Activated T-helper 1 cell treated with anti-CD3 and anti-CD28 coated beads, Interleukin-12 subunit alpha, Interleukin-12 subunit beta, Interleukin-2, Interleukin-4 antibody, amounts not matched to agents 30 ng/mL and 10 ng/mL and 1 ng/mL, durations not matched to agents 14 hours and 24 hours and 36 hours (primary cell): ENCODE measurements at regions not wholly inside any gene's neighbourhood (a gene's known extent, or its start where the extent isn't known, plus 50 kb on each side); places are given as distances from the start of the nearest gene placed in this dataset.
"Not testable (repeated sequence)": the region's sequence is repeated elsewhere in the genome, so short reads cannot be mapped to it uniquely, and the experiment has no call there.

Source experiments
- DNase-seq: peaks from one replicate; pipeline ENCODE4 v3.0.0; 2021; ENCODE audit warnings: low spot score
- H3K27ac Mint-ChIP-seq: one replicate; pipeline ENCODE4 v1.8.0; 2021; ENCODE audit warnings: mild to moderate bottlenecking, mixed read lengths
- H3K27me3 Mint-ChIP-seq: one replicate; pipeline ENCODE4 v1.8.0; 2022; ENCODE audit warnings: mild to moderate bottlenecking, moderate library complexity, mixed read lengths; ENCODE audit not compliant: insufficient read depth
- H3K36me3 Mint-ChIP-seq: one replicate; pipeline ENCODE4 v1.8.0; 2021; ENCODE audit warnings: low read depth, mixed read lengths
- H3K4me1 Mint-ChIP-seq: one replicate; pipeline ENCODE4 v1.8.0; 2021; ENCODE audit warnings: low read depth, mixed read lengths
- H3K4me3 Mint-ChIP-seq: one replicate; pipeline ENCODE4 v1.8.0; 2021; ENCODE audit warnings: mild to moderate bottlenecking, moderate library complexity, mixed read lengths
- H3K9me3 Mint-ChIP-seq: one replicate; pipeline ENCODE4 v1.8.0; 2021; ENCODE audit warnings: mixed read lengths
- intact Hi-C: fragments of 100-400 bp; cut with micrococcal nuclease; formaldehyde crosslinking; loops from one replicate; pipeline ENCODE4 v1.15.1; 2024

DNA sequence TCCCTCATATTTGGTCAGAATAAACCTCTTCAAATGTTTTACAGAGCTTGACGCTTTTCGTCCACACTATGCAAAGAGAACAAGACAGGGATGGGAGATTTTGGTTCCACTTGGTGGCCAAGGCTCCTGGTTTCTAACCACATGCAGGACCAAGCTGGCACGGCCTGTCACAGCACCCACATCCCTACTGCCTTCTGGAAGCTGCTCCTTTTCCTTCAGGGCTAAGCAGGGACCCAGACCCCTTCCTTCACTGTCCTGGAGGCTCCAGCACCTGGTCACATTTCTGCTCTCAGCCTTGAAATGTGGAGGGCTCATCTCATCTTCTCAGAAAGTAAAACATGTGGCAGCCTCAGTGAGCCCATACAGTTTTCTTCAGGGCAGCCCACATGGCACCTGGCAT lies 50.4 kb upstream of the ARHGEF7 start:
- intact Hi-C loops: loop anchor here (5.0 to 10.0 kb wide), 2 partner anchors 48 to 1380 kb away; no protein-coding TSS in a partner anchor
- H3K27me3 Mint-ChIP-seq: peaks cover 52% of the 10 kb centered on the region

DNA sequence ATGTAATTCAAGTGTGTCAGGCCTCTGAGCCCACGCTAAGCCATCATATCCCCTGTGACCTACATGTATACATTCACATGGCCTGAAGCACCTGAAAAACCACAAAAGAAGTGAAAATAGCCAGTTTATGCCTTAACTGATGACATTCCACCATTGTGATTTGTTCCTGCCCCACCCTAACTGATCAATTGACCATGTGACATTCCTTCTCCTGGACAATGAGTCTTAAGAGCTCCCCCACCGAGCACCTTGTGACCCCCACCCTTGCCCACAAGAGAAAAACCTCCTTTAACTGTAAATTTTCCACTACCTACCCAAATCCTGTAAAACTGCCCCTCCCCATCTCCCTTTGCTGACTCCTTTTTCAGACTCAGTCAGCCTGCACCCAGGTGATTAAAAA lies 52.1 kb upstream of the ARHGEF7 start:
- peaks cover 5% of the 10 kb centered on the region for H3K4me1 Mint-ChIP-seq
- no peaks in the 10 kb centered on the region for H3K9me3 Mint-ChIP-seq
- no peak overlapping the region for H3K4me3 Mint-ChIP-seq
- H3K36me3 Mint-ChIP-seq: peaks cover 2% of the 10 kb centered on the region
- intact Hi-C loops: loop anchor here (10.0 kb wide), 1 partner anchor 1382 kb away; no protein-coding TSS in a partner anchor
- DNase-seq: no peak
- no peak overlapping the region for H3K27ac Mint-ChIP-seq
- H3K27me3 Mint-ChIP-seq: peaks cover 47% of the 10 kb centered on the region

More for the DNA sequence above, 50.4 kb upstream of the ARHGEF7 start:
- Mint-ChIP-seq H3K27ac (no peak overlapping the region), H3K36me3 (peaks cover 2% of the 10 kb centered on the region), H3K9me3 (no peaks in the 10 kb centered on the region), H3K4me1 (peaks cover 6% of the 10 kb centered on the region), H3K4me3 (no peak overlapping the region)
- no peak for DNase-seq

DNA sequence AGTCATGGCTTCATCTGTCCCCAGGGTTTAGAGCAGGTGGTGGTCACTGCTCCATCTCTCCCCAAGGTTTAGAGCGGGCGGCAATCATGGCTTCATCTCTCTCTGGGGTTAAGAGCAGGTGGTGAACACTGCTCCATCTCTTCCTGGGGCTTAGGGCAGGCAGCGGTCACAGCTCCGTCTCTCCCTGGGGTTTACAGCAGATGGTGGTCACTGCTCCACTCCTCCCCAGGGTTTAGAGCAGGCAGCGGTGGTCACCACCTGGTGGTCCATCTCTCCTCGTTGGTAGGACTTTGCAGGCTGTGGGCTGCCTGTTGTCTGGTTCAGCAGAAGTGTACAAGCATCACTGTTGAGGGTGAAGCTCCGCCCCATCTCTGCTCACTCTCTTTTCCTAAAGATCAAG lies 52.8 kb upstream of the ARHGEF7 start:
- no peak overlapping the region for H3K27ac Mint-ChIP-seq
- H3K36me3 Mint-ChIP-seq: peaks cover 2% of the 10 kb centered on the region
- no peaks in the 10 kb centered on the region for H3K9me3 Mint-ChIP-seq
- no peak for DNase-seq
- intact Hi-C loops: loop anchor here (10.0 kb wide), 1 partner anchor 1382 kb away; no protein-coding TSS in a partner anchor
- peaks cover 49% of the 10 kb centered on the region for H3K27me3 Mint-ChIP-seq
- H3K4me1 Mint-ChIP-seq: no peaks in the 10 kb centered on the region
- no peak overlapping the region for H3K4me3 Mint-ChIP-seq

DNA sequence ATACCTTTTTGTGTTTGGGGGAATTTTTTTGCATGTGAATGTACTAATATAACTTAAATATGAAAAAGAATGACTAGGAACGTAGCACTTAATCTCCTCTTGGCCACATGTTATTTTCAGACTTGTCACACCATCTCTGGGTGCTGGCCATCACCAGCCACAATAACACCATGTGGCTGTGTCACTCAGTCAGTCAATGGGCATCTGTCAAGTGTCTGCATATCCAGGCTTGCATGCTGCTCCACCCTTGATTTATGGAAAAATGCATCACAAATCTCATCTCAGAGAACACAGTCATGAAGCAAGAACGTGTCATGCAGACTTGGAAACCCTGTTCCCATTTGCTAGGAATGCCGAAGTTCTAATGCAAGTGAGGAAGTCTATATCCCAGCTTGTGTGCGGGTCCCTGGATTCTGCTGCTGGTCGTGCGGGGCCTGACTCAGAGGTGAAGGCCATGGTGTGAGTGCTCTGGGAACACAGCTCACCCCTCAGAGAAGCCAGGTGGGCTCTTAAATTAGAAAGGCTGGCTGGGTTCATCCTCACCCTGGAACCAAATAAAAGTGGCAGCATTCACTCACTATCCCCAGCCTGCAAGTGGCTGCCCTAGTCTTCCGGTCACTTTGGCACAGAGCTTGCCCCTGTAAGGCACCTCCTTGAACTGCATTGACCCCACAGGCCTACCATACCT lies 53.6 kb upstream of the ARHGEF7 start:
- no peaks in the 10 kb centered on the region for H3K4me1 Mint-ChIP-seq
- intact Hi-C loops: loop anchor here (10.0 kb wide), 1 partner anchor 1383 kb away; no protein-coding TSS in a partner anchor
- peaks cover 2% of the 10 kb centered on the region for H3K36me3 Mint-ChIP-seq
- H3K27me3 Mint-ChIP-seq: peaks cover 51% of the 10 kb centered on the region
- H3K27ac Mint-ChIP-seq: no peak overlapping the region
- H3K9me3 Mint-ChIP-seq: no peaks in the 10 kb centered on the region
- no peak overlapping the region for H3K4me3 Mint-ChIP-seq
- DNase-seq: no peak

DNA sequence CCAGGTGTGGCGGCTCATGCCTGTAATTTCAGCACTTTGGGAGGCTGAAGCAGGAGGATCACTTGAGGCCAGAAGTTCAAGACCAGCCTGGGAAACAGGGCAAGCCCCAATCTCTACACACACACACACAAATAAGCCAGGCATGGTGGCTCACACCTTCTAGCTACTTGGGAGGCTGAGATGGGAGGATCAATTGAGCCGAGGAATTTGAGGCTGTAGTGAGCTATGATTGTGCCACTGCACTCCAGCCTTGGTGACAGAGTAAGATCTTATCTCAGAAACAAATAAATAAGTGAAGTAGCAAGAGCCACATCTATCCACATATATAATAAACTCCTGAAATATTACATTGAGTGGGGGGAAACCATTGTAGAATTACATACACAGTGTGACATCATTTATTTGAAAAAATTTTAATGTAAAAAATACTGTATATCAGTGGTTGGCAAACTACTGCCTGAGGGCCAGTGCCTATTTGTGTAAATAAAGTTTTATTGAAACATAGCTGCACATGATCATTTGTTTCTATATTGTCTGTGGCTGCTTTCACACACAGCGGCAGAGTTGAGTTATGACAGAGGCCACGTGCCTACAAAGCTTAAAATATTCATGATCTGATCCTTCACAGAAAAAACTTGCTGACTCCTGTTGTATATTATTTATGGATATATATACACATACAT lies 54.7 kb upstream of the ARHGEF7 start:
- H3K4me1 Mint-ChIP-seq: no peaks in the 10 kb centered on the region
- no peak overlapping the region for H3K4me3 Mint-ChIP-seq
- intact Hi-C loops: loop anchor here (10.0 kb wide), 1 partner anchor 1384 kb away; no protein-coding TSS in a partner anchor
- H3K36me3 Mint-ChIP-seq: no peaks in the 10 kb centered on the region
- no peaks in the 10 kb centered on the region for H3K9me3 Mint-ChIP-seq
- peaks cover 54% of the 10 kb centered on the region for H3K27me3 Mint-ChIP-seq
- DNase-seq: no peak
- no peak overlapping the region for H3K27ac Mint-ChIP-seq

DNA sequence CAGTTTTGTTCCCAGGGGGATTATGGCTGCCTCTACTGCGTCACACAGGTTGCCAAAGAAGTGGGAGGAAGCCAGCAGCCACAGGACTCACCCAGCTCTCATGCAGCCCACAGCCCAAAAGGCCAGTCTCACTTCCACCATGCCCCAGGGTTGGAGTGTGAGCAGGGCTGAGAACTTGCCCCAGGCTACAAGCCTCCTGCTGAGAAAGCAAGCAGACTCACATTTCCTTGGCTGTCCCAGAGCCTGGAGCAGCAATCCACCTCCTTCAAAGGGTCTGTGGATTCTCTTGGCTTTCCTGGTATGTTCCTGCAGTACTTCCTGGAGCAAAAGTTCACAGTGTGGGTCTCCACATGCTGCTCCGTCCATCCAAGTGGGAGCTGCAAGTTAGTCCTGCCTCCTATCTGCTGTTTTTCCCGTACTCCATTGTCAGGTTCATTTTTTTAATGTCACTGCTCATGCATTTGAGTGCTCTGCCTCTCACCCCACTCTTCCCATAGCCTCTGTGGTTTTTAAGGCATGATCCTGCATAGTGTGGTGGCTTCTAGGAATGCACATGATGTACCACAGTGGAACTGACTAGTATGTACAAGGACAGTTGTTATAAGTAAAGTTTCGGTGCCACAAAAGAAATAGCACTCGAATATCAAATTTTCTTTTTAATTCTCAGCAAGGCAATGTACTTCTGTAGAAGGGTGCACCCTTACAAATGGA lies 56.2 kb upstream of the ARHGEF7 start:
- H3K36me3 Mint-ChIP-seq: no peaks in the 10 kb centered on the region
- H3K27me3 Mint-ChIP-seq: peaks cover 52% of the 10 kb centered on the region
- no peak for DNase-seq
- intact Hi-C loops: no loop called here
- no peaks in the 10 kb centered on the region for H3K9me3 Mint-ChIP-seq
- H3K4me3 Mint-ChIP-seq: no peak overlapping the region
- no peaks in the 10 kb centered on the region for H3K4me1 Mint-ChIP-seq
- no peak overlapping the region for H3K27ac Mint-ChIP-seq

DNA sequence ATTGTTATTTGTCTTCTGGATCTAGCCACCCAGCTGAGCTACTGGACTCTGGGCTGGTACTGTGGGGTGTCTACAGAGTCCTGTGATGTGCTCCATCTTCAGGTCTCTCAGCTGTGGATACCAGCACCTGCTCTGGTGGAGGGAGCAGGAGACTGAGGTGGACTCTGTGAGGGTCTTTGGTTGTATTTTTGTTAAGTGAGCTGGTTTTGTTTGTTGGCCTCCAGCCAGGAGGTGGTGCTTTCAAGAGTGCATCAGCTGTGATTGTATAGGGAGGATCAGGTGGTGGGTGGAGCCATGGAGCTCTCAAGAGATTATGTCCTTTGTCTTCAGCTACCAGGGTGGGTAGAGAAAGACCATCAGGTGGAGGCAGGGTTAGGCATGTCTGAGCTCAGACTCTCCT lies 56.8 kb upstream of the ARHGEF7 start:
- intact Hi-C loops, H3K4me3 Mint-ChIP-seq, H3K27ac Mint-ChIP-seq, H3K9me3 Mint-ChIP-seq, DNase-seq, H3K4me1 Mint-ChIP-seq, H3K36me3 Mint-ChIP-seq: not testable (repeated sequence)
- H3K27me3 Mint-ChIP-seq: peaks cover 54% of the 10 kb centered on the region

DNA sequence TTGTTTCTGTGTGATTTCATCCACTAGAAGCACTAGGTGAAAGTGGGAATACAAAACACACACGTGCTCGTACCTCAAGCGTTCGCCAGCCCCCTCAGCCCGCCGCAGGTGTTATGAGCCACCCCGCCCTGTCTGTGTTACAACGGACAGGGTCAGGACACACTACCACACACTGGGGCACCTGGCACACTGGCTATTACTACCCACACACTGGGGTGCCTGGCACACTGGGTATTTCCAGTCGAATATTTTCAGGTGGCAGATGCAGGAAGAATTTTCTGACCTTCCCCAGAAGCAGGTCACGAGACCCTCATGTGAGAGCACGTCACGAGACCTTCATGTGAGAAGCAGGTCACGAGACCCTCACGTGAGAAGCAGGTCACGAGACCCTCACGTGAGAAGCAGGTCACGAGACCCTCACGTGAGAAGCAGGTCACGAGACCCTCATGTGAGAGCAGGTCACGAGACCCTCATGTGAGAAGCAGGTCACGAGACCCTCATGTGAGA lies 63.3 kb upstream of the ARHGEF7 start:
- H3K4me3 Mint-ChIP-seq, H3K9me3 Mint-ChIP-seq, H3K27ac Mint-ChIP-seq, intact Hi-C loops, H3K36me3 Mint-ChIP-seq, H3K4me1 Mint-ChIP-seq, DNase-seq: not testable (repeated sequence)
- H3K27me3 Mint-ChIP-seq: peaks cover 34% of the 10 kb centered on the region

DNA sequence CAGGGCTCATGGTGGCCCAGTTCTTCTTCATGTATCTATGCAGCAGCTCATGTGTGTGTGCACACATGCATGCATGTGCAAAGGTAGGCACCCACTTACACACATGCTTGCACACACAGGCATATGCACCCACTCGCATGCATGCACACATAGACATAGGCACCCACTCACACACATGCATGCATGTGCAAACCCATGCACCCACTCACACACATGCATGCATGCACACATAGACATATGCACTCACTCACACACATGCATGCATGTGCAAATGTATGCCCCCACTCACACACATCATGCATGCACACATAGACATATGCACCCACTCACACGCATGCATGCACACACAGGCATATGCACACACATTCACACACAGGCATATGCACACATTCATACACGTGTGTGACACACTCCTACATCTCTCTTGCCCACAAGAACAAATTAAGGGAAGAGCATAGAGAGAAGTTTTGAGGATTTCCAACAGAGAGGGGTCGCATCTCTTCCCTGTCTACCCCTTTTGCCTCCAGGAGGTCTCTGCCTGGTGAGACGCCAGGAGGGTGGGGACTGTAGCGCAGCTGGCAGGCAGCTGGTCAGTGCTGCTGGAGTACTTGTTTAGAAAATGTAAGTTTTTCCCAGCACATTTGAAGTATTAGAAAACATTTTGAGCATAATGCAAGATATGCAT lies 63.9 kb upstream of the ARHGEF7 start:
- peaks cover 29% of the 10 kb centered on the region for H3K27me3 Mint-ChIP-seq
- peaks cover 11% of the 10 kb centered on the region for H3K4me1 Mint-ChIP-seq
- no peak overlapping the region for H3K4me3 Mint-ChIP-seq
- H3K27ac Mint-ChIP-seq: no peak overlapping the region
- DNase-seq: no peak
- H3K9me3 Mint-ChIP-seq: no peaks in the 10 kb centered on the region
- H3K36me3 Mint-ChIP-seq: no peaks in the 10 kb centered on the region
- intact Hi-C loops: no loop called here

DNA sequence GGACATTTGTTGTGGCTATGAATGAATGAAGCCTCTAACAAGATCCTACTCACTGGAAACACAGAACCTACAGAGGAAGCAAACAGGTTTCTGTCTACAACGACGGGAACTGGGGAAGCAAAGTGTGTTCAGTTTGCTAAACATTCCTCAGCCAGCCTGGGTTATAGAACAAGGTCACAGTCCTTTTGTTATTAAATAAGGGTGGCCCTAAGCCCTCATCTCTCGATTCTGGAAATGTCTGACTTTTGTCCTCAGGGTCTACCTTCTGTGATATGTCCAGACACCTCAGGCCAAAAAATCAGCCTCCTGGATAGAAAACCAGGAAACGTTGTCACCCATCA lies 64.6 kb upstream of the ARHGEF7 start:
- H3K27ac Mint-ChIP-seq: no peak overlapping the region
- intact Hi-C loops: loop anchor here (1.0 kb wide), 2 partner anchors 106 to 135 kb away; partner anchors contain the start of gene ANKRD10
- DNase-seq: no peak
- no peaks in the 10 kb centered on the region for H3K36me3 Mint-ChIP-seq
- H3K4me1 Mint-ChIP-seq: peaks cover 11% of the 10 kb centered on the region
- H3K27me3 Mint-ChIP-seq: peaks cover 22% of the 10 kb centered on the region
- H3K4me3 Mint-ChIP-seq: no peak overlapping the region
- H3K9me3 Mint-ChIP-seq: no peaks in the 10 kb centered on the region

DNA sequence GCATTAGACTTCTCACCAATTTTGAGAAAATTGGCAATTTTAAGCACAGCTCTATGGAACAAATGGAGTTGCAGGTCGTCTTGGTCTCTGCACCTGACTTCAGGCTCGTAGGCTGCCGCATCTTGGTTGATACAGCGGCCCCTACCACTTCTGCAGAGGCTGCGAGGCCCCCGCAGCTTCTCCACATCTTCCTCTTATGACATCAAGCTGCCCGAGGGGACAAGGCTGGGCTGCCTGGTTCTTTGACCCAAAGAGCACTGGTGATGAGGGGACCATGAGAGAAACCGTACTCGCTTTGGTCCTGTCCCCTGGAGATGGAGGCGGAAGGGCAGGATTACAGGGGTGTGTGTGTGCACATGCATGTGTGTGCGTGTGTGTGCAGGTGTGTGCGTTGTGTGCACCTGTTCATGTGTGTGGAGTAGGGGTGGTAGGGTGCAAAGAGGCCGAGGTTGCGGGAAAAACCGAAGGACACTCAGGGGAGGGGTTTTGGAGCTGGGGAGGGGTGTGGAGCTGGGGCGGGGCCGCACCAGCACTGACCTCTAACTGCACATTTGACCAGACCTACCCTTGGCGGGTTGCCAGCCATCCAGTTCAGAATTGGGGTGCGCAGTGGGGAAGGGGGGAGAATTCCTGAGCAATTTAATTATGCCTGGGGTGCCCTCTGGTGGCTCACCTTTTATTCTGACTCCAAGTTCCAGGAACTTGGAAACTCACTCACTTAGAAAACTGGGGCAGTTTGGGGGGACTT lies 65.1 kb upstream of the ARHGEF7 start:
- Mint-ChIP-seq H3K27me3 (peaks cover 17% of the 10 kb centered on the region), H3K9me3 (no peaks in the 10 kb centered on the region), H3K4me3 (no peak overlapping the region), H3K36me3 (no peaks in the 10 kb centered on the region), H3K4me1 (peaks cover 11% of the 10 kb centered on the region), H3K27ac (no peak overlapping the region)
- DNase-seq: no peak
- intact Hi-C loops: loop anchor here (1.0 kb wide), 2 partner anchors 106 to 135 kb away; partner anchors contain the start of gene ANKRD10

DNA sequence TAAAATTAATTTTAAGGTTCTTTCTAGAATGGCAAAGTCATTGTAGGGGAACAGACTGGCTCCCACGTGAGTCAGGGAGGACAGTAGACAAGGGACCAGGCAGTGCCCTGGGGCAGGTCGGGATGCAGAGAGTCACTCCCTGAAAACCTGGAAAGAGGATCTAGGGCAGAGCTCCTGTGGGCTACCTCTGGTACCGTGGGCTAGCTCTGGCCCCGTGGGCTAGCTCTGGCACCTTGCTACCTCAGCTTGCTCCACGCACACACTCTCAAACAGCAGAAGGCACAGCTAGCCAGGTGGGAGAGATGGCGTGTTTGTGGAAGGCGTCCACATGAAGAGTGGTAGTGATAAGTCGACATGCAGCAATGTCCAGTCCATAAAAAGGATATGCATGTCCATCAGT lies 66.7 kb upstream of the ARHGEF7 start:
- Mint-ChIP-seq H3K4me1 (peaks cover 11% of the 10 kb centered on the region), H3K9me3 (no peaks in the 10 kb centered on the region), H3K4me3 (no peak overlapping the region), H3K27me3 (peaks cover 6% of the 10 kb centered on the region), H3K36me3 (no peaks in the 10 kb centered on the region), H3K27ac (no peak overlapping the region)
- intact Hi-C loops: no loop called here
- no peak for DNase-seq
